GM18867 (cell line): ENCODE measurements at regions not wholly inside any gene's neighbourhood (a gene's known extent, or its start where the extent isn't known, plus 50 kb on each side); places are given as distances from the start of the nearest gene placed in this dataset.

Experiments
- ATAC-seq: cut with Tn5 transposase; IDR thresholded peaks from one replicate; pipeline ENCODE4 v1.9.1; 2021; ENCODE audit warnings: mild to moderate bottlenecking, moderate library complexity; ENCODE audit not compliant: unreplicated experiment

DNA sequence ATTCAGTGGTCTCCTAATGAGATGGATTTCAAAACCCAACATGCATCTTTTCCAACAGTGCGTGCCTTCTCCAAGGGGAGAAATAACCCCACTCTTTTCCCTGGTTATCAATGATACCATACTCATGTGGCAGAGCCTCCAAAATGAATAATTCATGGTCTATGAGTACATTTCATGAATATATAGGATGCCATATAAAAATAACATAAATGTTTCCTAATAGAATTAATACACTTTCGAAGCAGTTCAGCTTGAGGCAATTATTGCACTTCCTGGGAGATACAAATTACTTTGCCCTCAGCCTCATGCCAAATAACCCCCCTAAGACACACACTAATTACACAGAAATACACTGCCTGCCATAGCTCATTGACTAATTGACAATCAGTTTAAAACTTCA lies 318.6 kb downstream of the ZSWIM6 start:
- no peak for ATAC-seq

- ATAC-seq = no peak
Measured at GRCh38 chr5:61651195-61651594, 319.1 kb downstream of the ZSWIM6 start.

DNA sequence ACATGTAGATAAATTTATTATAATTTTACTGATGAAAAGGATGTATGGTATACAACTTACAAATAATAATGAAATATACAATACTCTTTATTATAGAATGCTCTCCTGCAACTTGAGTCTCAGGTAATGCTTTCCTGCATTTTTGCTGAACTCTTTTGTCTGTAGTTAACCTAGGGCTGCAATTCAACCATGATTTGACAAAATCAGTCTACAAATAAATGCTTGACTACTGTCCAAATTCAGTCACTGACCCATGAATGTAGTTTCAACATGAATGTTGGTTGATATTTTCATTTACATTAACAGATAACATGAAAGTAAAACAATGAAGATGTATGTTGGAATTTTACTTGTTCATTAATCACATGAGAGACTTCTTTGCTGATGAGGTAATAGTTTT lies 320.9 kb downstream of the ZSWIM6 start:
- no peak for ATAC-seq

DNA sequence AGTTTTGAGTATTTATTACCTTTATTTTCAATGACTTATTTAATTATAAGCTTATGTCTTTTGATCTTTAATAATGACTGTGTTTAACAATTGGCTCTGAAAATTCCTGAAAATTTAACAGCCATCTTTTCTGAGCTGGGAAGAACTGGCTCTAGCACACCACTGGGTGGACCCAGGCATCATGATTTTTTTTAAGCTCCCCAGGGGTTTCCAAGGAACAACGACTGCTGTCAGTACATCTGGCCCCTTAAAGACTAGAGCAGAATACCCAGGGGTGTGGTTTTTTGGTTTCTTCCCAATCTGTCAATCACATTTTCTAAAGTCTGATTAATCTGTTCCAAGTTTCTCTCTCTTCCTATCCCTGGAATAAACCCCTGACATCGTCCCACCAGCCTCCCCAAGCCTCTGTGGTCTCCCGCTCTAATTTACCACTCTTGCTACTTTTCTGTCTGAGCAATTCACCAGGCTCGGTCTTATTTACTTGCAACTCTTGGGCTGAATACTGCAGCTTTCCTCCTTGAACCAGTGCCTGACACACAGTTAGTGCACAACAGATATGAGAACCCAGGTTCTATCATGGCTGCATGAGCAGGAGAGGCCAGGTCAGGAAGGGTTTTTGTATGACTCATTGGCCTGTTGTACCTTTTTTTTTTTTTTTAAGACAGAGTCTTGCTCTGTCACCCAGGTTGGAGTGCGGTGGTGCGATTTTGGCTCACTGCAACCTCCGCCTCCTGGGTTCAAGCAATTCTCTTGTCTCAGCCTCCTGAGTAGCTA lies 321.9 kb downstream of the ZSWIM6 start:
- no peak for ATAC-seq

GRCh38 chr5:61654876-61655275 lies 322.8 kb downstream of the ZSWIM6 start:
- no peak for ATAC-seq

GRCh38 chr5:61657010-61657409 lies 325.0 kb downstream of the ZSWIM6 start:
- ATAC-seq = no peak

GRCh38 chr5:61657686-61658085 lies 325.6 kb downstream of the ZSWIM6 start:
- ATAC-seq = no peak

DNA sequence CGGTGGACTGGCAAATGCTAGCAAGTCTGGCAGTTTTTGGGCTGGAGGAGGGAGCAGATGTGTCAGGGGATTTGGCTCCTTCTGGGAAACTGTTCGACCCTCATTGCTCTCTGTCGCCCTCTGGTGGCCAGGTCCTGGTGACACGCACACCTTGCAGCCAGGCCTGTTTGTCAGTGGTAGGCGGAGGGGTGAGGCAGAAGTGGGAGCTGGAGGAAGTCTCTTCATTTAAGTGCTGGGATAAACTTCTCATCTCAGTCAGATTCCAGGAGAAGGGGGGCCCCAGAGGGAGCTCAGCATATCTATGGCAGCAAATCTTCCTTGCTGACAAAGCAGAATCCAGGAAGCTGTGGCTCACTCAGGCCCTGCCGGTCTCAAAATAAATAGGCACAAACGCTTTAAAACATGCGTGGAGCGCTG lies 326.5 kb downstream of the ZSWIM6 start:
- peak; percentile 90 for ATAC-seq

DNA sequence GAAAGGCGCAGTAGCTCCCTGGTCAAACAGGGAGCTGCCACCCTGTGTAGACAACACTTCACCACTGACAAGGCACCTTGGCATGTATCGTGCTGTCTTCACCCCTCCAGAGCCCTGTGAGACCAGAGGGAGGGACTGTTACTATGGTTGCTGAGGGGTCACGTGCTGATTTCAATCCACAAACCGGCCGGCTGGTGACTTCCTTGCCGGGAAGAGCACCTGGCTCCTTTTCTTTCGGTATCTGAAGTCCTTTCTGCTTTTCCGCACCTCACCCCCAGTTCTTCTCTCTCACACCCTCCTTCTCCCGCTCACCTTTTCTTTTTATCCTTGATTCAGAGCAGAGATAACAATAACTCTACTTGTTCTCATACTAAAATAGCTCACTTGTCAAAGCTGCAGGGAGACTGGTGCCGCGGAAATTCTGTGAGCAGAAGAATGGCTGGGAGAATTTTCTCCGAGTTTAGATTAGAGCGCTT lies 327.2 kb downstream of the ZSWIM6 start:
- ATAC-seq = no peak

GRCh38 chr5:61662670-61663069 lies 330.6 kb downstream of the ZSWIM6 start:
- ATAC-seq = no peak

DNA sequence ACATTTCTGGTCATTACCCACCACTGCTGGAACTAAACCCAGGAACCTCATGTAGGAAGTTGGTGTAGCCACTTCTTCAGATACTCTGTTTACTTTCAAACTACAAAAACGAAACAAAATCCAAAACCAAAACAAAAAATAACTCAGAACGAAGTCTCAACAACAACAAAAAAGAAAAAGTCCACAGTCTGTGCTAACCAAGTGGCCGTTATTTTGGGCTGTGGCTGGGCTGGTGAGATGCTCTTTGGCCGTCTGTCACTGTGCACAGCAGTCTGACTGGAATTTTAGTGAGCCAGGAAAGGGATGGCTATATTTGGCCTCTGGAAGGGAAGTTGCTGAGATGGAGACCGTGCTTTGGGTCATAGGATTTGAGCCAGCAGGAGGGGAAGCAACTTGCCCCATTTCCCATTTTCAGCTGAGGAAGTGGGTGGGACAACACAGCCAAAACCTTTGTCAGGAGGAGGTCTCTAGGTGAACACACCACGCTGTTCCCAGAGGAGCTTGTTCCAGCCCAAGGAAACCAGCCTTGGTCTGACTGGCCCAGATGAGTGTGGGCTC lies 334.1 kb downstream of the ZSWIM6 start:
- ATAC-seq = peak; percentile 57

DNA sequence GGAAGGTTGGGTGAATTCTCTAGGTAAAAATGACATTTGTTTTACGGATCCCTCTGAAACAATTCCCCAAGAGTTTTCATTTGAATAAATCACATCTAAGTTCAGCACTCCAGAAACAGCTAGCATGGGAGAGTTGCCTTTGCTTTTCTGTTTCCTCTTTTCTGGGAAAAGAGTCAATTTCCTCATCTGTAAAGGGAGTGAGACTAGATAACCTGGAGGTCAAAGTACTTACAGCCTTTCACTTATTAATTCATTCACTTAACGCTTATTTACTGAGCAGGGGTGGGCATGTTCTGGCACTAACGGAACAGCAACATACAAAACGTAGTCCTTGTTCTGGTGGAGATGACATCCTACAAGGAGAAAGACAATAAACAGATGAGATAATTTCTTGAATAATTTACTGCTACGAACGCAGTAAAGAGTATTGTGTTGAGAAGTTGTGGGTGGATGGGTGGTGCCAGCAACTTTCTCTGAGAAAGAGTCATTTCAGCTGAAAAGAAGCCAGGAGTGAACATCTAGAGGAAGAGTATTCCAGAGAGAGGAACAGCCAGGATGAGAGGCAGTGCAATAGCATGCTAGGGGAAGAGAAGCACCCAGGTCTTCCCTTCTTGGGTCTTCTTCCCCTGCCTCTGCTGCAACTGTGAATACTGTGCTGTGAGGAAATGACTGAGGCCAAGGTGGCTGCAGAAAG lies 335.6 kb downstream of the ZSWIM6 start:
- ATAC-seq = no peak

- ATAC-seq = no peak
Measured at GRCh38 chr5:61669531-61669930, 337.5 kb downstream of the ZSWIM6 start.

DNA sequence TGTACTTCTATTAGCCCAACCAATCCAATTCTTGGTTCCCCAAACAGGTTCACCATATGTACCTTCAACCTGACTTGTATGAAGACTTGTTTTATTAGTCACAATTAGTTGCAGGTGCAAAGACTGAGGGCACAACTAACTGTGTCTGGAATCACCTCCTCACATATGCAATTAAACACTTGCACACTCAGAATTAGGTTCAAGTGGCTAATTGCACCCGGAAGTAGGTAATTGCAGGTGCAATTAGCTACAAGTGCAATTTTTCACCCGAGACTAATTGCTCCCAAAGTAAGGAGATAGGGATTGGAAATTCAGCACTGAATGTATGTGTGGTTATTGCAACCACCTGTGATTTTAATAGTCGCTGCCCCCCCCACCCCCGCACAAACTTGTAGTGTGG lies 338.9 kb downstream of the ZSWIM6 start:
- no peak for ATAC-seq

DNA sequence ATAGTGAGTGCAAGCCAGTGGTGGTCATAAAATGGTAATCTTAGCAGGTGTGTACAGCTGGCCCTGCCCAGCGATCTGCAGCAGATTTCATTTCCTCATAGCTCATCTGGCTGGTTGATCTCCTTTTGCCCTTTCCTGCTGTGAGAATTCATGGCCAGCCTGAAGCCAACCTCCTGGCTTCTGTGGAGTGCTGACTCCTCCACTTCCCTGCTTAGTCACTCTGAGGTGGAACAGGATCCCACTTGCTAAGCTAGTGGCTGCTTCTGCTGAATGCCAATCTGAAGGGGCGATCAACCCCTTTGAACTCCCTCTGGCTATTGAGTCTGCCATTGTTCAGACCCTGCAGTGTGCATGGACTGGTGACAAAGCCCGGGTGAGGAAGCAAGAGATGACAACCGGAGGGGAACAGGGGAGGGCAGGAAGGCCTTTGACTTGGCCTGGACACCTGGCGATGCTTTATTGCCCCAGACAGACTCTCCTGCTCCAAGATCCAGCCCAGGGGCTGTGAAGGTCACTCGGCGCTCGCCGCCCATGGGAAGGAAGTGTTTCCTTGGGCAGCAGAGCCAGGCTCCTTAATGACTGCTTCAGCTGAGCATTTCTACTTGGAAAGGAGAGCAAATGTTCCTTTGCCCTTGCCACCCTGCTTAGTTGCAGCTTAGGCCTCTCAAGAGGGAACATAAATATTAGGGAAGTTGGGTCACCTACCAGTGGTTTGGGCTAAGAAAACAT lies 341.1 kb downstream of the ZSWIM6 start:
- ATAC-seq = no peak

DNA sequence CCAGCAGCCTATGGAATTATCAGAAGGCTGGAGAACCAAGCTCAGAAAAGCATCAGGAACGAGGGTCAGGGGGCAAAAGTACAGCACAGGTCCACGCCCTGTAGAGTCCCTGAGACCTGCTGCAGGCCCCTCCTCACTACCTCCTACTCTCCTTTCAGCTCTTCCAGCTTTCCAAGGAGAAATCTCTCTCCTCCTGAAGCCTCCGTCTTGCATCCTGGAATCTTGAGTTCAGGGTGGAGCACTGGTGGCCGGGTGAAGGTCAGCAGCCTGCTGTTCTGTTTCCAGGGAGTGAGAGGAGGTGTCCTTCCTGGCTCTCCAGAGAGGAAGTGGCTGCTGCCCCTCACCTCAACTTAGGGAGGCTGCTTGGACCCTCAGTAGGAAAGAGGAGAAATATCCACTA lies 342.3 kb downstream of the ZSWIM6 start:
- no peak for ATAC-seq

DNA sequence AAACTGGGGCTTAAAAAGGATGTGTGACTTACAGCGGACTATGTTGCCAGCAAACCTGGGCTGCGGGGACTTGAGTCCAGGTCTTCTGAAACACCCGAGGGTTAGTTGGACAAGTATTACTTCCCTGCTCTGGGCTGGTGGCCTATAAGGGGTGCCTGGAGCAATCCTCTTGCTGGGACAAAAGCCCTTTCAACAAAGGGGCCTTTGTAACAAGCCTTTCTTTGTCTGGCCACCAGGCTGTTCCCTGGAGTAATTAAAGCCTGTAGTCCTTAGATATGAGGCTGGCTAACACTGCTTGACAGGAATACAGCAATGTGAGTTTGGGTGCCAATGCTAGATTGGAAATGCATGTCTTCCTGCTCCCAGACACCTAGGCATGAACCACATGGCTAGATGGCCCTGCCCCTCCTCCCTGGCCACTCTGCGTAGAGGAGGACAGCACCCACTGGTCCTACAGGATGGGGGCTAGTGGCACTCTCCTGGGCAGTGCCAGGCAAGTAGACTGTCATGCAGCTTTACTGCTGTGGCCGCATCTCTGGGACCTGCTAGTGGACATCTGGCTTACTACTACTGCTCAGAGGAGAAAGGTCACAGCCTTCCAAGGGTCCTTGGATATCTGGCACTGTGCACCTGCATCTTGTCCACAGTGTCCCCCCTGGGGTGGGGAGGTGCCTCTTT lies 343.1 kb downstream of the ZSWIM6 start:
- ATAC-seq = no peak

- no peak for ATAC-seq
Measured at GRCh38 chr5:61677220-61677619, 345.2 kb downstream of the ZSWIM6 start.

DNA sequence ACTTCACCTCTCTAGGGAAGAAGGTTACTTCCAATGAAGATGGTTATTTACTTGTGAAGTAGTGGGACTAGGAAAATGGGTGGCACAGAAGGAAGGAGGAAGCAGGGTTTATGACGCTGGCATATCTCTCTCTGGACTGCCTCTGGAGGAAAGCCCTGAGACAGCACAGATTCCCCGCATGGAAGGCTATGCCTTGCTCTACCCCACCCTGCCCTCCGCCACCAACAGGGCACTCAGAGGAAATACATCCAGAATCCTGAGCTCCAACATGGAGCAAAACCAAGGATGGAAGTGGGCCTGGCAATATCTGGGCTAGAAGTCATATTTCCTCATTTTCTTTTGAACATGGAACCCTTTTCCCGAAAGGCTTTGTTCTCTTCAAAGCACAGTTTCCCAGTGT lies 346.9 kb downstream of the ZSWIM6 start:
- no peak for ATAC-seq

DNA sequence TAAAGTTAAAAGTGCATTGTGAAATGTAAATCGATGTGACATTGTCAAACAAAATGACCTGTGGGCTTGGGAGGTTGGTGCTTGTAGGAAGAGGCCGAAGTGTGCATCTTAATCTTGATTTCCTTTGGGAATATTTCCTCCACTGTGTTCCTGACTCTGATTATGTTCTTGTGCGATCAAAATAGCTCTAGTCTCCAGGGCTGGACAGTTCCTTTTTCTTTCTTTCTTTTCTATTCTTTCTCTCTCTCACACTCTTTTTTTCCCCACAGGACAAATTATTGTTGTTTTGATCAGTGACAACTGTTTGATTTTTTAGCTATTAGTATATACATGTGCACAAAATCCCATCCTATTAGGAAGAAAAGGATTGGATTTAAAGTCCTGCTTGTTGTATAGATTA lies 347.5 kb downstream of the ZSWIM6 start:
- no peak for ATAC-seq

DNA sequence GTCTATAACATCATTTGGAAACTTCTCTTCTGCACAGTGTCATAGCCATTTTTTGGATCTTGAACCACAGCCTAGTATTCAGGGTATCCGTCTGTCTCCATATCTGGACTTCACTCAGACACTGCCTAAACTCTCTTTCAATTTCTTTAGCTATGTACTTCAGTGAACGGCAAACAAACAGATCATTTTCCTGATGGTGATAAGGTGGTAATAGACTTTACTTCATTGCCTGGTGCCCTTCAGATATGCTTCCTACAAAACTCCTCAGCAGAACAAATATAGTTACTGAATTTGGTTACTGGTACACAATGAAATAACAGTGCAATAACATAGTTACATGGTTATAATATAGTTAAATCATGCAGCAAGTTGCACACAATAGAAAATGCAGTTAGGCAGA lies 348.2 kb downstream of the ZSWIM6 start:
- no peak for ATAC-seq
